A549 (cell line): ENCODE measurements at regions not wholly inside any gene's neighbourhood (a gene's known extent, or its start where the extent isn't known, plus 50 kb on each side); places are given as distances from the start of the nearest gene placed in this dataset.

Experiments used
- ATAC-seq, 2 experiments: fragments of 200-7000 bp in 1 of 2; fragments of >200 bp in 1 of 2; cut with Nextera tagmentation in 1 of 2; cut with Tn5 transposase in 1 of 2; 3 replicates each; pipeline versions ENCODE4 v1.8.0 to v1.9.1; 2018 to 2020; ENCODE audit warnings: mild to moderate bottlenecking in 1 of 2, moderate library complexity in 1 of 2
- CTCF ChIA-PET: fragments of 300-600 bp; sonication (Branson Sonifier 250); formaldehyde crosslinking; extraction: SDS; loops from one replicate; lab custom pipeline; 2021; ENCODE audit warnings: antibody characterized with exemption, inconsistent platforms; lab: Yijun Ruan, JAX
- POLR2A ChIA-PET: fragments of 350-600 bp; formaldehyde crosslinking; extraction: SDS; loops from one replicate; lab custom pipeline; 2021; ENCODE audit warnings: antibody characterized with exemption, inconsistent platforms; lab: Yijun Ruan, JAX
- DNase-seq, 2 experiments: peaks; one replicate each; pipeline versions ENCODE4 v3.0.0 to v3.0.0-alpha.2; 2011 to 2016; ENCODE audit warnings: low read depth in 1 of 2, low spot score in 1 of 2
- FAIRE-seq: peaks from 2 replicates; lab custom pipeline; 2011; peaks lifted over from hg19 to GRCh38; lab: Jason Lieb, UNC
- H3K27ac ChIP-seq, 2 experiments: fragments of >200 bp; sonication (Bioruptor Twin); formaldehyde crosslinking; 3 replicates each; pipeline ENCODE4 v1.5.1; 2016 to 2017
- H3K4me1 ChIP-seq: fragments of >200 bp; sonication (Bioruptor Twin); formaldehyde crosslinking; 3 replicates; pipeline ENCODE4 v1.6.1; 2016
- H3K4me2 ChIP-seq: fragments of >200 bp; sonication (Bioruptor Twin); formaldehyde crosslinking; 3 replicates; pipeline ENCODE4 v1.6.1; 2016
- H3K4me3 ChIP-seq: fragments of >200 bp; sonication (Bioruptor Twin); formaldehyde crosslinking; 3 replicates; pipeline ENCODE4 v1.5.1; 2016
- H3K9me3 ChIP-seq: fragments of >200 bp; sonication (Bioruptor Twin); formaldehyde crosslinking; 3 replicates; pipeline ENCODE4 v1.6.1; 2016
- BHLHE40 ChIP-seq: IDR thresholded peaks from 2 replicates; pipeline ENCODE4 v1.6.1; 2012; ENCODE audit warnings: low read depth, low read length, inconsistent platforms
- CBX2 ChIP-seq: fragments of 200-600 bp; sonication (generic); IDR thresholded peaks from 2 replicates; pipeline ENCODE4 v1.6.1; 2016; ENCODE audit warnings: low read depth, mild to moderate bottlenecking, borderline replicate concordance
- CEBPB ChIP-seq, 2 experiments: fragments of >200 bp in 1 of 2; sonication (Bioruptor Twin) in 1 of 2; formaldehyde crosslinking in 1 of 2; IDR thresholded peaks; 2 replicates each; pipeline ENCODE4 v1.6.1; 2012 to 2016
- CHD4 ChIP-seq: fragments of 200-600 bp; sonication (generic); IDR thresholded peaks from 2 replicates; pipeline ENCODE4 v1.6.1; 2016; ENCODE audit warnings: antibody characterized with exemption, mild to moderate bottlenecking, borderline replicate concordance
- EHF ChIP-seq: fragments of 250-450 bp; sonication (Bioruptor Pico); IDR thresholded peaks from 2 replicates; pipeline ENCODE4 v1.5.0; 2020; ENCODE audit warnings: mild to moderate bottlenecking
- FOSL2 ChIP-seq, 2 experiments: fragments of 450-650 bp in 1 of 2; fragments of >200 bp in 1 of 2; sonication (Bioruptor Twin) in 1 of 2; formaldehyde crosslinking; IDR thresholded peaks; 2 replicates each; pipeline versions ENCODE4 v1.5.0 to v1.6.1; 2016 to 2020; ENCODE audit warnings: mild to moderate bottlenecking in 1 of 2, moderate library complexity in 1 of 2
- HEYL ChIP-seq: fragments of 250-450 bp; sonication (Bioruptor Pico); IDR thresholded peaks from 2 replicates; pipeline ENCODE4 v1.8.0; 2021; ENCODE audit warnings: mild to moderate bottlenecking, moderate library complexity
- HOXA7 ChIP-seq: fragments of 250-450 bp; sonication (Bioruptor Pico); IDR thresholded peaks from 2 replicates; pipeline ENCODE4 v1.5.0; 2020; ENCODE audit warnings: mild to moderate bottlenecking, moderate library complexity
- HOXB5 ChIP-seq: fragments of 250-450 bp; sonication (Bioruptor Pico); IDR thresholded peaks from 2 replicates; pipeline ENCODE4 v1.5.0; 2020; ENCODE audit warnings: mild to moderate bottlenecking, moderate library complexity
- KDM1A ChIP-seq: fragments of 200-600 bp; sonication (generic); IDR thresholded peaks from 2 replicates; pipeline ENCODE4 v1.6.1; 2016; ENCODE audit warnings: low read depth, mild to moderate bottlenecking
- MYC ChIP-seq: IDR thresholded peaks from 2 replicates; pipeline ENCODE4 v1.6.1; 2012; ENCODE audit warnings: mild to moderate bottlenecking, inconsistent platforms, low read length, improper control_type of control experiment, borderline replicate concordance
- NFE2L2 ChIP-seq: fragments of 150-350 bp; conservative IDR thresholded peaks from 2 replicates; pipeline ENCODE4 v1.6.1; 2014; ENCODE audit warnings: low read length
- NPAS2 ChIP-seq: fragments of 250-450 bp; sonication (Bioruptor Pico); IDR thresholded peaks from 2 replicates; pipeline ENCODE4 v1.8.0; 2022; ENCODE audit warnings: mild to moderate bottlenecking, moderate library complexity, borderline replicate concordance
- NR3C1 ChIP-seq: fragments of >200 bp; sonication (Bioruptor Twin); formaldehyde crosslinking; IDR thresholded peaks from 3 replicates; pipeline ENCODE4 v1.6.1; 2017
- POLR2AphosphoS2 ChIP-seq: conservative IDR thresholded peaks from 2 replicates; pipeline ENCODE4 v1.6.1; 2012; ENCODE audit warnings: low read length, improper control_type of control experiment, inconsistent platforms
- RARB ChIP-seq: fragments of 250-450 bp; sonication (Bioruptor Pico); IDR thresholded peaks from 2 replicates; pipeline ENCODE4 v1.8.0; 2021; ENCODE audit warnings: mild to moderate bottlenecking, moderate library complexity
- RNF2 ChIP-seq: fragments of 200-600 bp; sonication (generic); IDR thresholded peaks from 2 replicates; pipeline ENCODE4 v1.6.1; 2016; ENCODE audit warnings: low read depth, mild to moderate bottlenecking, antibody characterized with exemption, moderate library complexity, borderline replicate concordance
- SREBF2 ChIP-seq: fragments of 450-650 bp; IDR thresholded peaks from 2 replicates; pipeline ENCODE4 v1.6.1; 2014; ENCODE audit warnings: mild to moderate bottlenecking, moderate library complexity
- TFCP2L1 ChIP-seq: fragments of 250-450 bp; sonication (Bioruptor Pico); IDR thresholded peaks from 2 replicates; pipeline ENCODE4 v1.5.0; 2021; ENCODE audit warnings: mild to moderate bottlenecking
- ZC3H11A ChIP-seq: fragments of 450-650 bp; IDR thresholded peaks from 2 replicates; pipeline ENCODE4 v1.6.1; 2014; ENCODE audit warnings: antibody characterized with exemption, mild to moderate bottlenecking
- ZSCAN20 ChIP-seq: fragments of 250-450 bp; sonication (Bioruptor Pico); IDR thresholded peaks from 2 replicates; pipeline ENCODE4 v1.8.0; 2022; ENCODE audit warnings: mild to moderate bottlenecking, moderate library complexity
- WGBS: methylation state at CpG from one replicate; pipeline ENCODE4 v1.1.6; 2017; ENCODE audit errors: missing lambda C conversion rate; 5-methylcytosine and 5-hydroxymethylcytosine counted together
- TF ChIP-seq, protein P1 (sequence below): fragments of 250-450 bp; sonication (Bioruptor Pico); IDR thresholded peaks from 2 replicates; pipeline ENCODE4 v1.5.0; 2020; ENCODE audit warnings: low read depth, mild to moderate bottlenecking, moderate library complexity
- TF ChIP-seq, protein P2 (sequence below): fragments of 150-350 bp; IDR thresholded peaks from 2 replicates; pipeline ENCODE4 v1.6.1; 2014; ENCODE audit warnings: low read depth, mild to moderate bottlenecking, low read length
- TF ChIP-seq, protein P3 (sequence below): fragments of 450-650 bp; IDR thresholded peaks from 2 replicates; pipeline ENCODE4 v1.6.1; 2014; ENCODE audit warnings: antibody characterized with exemption
- TF ChIP-seq, protein P4 (sequence below): IDR thresholded peaks from 2 replicates; pipeline ENCODE4 v1.6.1; 2012; ENCODE audit warnings: low read depth, borderline replicate concordance
- TF ChIP-seq, protein P5 (sequence below): fragments of >200 bp; sonication (Bioruptor Twin); formaldehyde crosslinking; IDR thresholded peaks from 2 replicates; pipeline ENCODE4 v1.6.1; 2016
- TF ChIP-seq, protein P6 (sequence below): fragments of 200-600 bp; sonication (generic); IDR thresholded peaks from 2 replicates; pipeline ENCODE4 v1.6.1; 2016; ENCODE audit warnings: antibody characterized with exemption, mild to moderate bottlenecking, moderate library complexity

DNA sequence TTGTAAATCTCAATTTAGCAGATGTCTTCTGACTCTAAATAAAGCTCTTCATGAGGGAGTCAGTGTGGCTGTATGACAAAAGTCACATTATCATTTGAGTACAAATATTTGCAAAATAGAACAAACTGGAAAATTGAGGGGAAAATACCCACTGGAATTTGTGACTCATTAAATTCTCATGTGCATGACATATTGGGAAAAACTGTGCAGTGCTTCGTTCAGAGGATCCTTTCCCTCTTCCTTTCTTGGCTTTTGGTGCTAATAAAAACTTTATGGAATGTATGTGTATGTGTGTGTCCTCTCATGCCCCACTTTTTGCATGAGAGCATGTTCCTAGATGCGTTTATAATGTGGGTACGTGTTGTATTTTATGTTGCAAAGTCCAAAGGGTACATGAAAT lies 267.8 kb downstream of the KTN1 start:
- ATAC-seq: peak in 1 of 2 experiments; percentile 42; a peak in 1 of 6 replicates
- Histone ChIP-seq H3K4me3 (no peak overlapping the region), H3K27ac (no peak overlapping the region; a peak in 1 of 6 replicates), H3K9me3 (no peaks in the 10 kb centered on the region), H3K4me1 (peaks cover 24% of the 10 kb centered on the region; the same call in 2 of the 3 replicates), H3K4me2 (peak overlapping the region; percentile 24)
- POLR2A ChIA-PET: no interaction called here
- TF ChIP-seq FOSL2 (IDR thresholded peaks at IDR 0.05) (no peak), FOSL2 (CRISPR knock-in tag; IDR thresholded peaks at IDR 0.05) (peak; percentile 49), HOXB5 (CRISPR knock-in tag) (no peak)
- 33% methylated on average over 3 of the region's 3 CpGs for WGBS
- CTCF ChIA-PET: interaction anchor here (1.3 kb wide), 1 partner anchor 493 kb away, joined by 3 read pairs; no protein-coding TSS in a partner anchor
- FAIRE-seq: no peak
- DNase-seq: no peak

DNA sequence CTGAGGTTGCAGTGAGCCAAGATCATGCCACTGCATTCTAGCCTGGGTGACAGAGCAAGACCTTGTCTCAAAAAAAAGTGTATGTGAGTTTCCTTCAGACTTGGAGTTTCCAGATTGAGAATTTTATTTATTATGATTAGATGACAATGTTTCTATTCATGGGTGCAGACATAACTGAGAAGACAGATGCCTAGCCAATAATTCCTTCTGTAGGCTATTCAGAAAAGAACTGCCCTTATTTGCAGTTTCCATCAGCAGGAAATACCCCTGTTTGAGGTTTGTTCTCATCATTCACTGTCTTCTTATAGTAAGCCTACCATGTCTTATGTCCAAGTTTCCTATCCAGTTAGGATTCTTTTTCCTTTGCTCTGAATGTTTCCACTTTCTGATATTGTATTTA lies 269.0 kb downstream of the KTN1 start:
- no peak overlapping the region for H3K4me3 ChIP-seq
- H3K27ac ChIP-seq: no peak overlapping the region
- H3K9me3 ChIP-seq: no peaks in the 10 kb centered on the region
- ChIA-PET POLR2A (no interaction called here), CTCF (no interaction called here)
- peaks cover 24% of the 10 kb centered on the region; the same call in 2 of the 3 replicates for H3K4me1 ChIP-seq
- no peak for TF ChIP-seq NPAS2 (CRISPR knock-in tag)
- no peak for TF ChIP-seq KDM1A
- no peak for TF ChIP-seq SREBF2
- no peak for TF ChIP-seq ZSCAN20
- TF ChIP-seq CBX2: no peak
- TF ChIP-seq, protein P1, sequence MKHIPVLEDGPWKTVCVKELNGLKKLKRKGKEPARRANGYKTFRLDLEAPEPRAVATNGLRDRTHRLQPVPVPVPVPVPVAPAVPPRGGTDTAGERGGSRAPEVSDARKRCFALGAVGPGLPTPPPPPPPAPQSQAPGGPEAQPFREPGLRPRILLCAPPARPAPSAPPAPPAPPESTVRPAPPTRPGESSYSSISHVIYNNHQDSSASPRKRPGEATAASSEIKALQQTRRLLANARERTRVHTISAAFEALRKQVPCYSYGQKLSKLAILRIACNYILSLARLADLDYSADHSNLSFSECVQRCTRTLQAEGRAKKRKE (CRISPR knock-in tag): no peak
- no peak for TF ChIP-seq POLR2AphosphoS2
- no peak for TF ChIP-seq RNF2
- no peak for TF ChIP-seq EHF (CRISPR knock-in tag)
- no peak for TF ChIP-seq CHD4
- TF ChIP-seq ZC3H11A: no peak
- TF ChIP-seq FOSL2 (IDR thresholded peaks at IDR 0.05): no peak
- TF ChIP-seq FOSL2 (CRISPR knock-in tag; IDR thresholded peaks at IDR 0.05): no peak
- no peak for TF ChIP-seq CEBPB (IDR thresholded peaks at IDR 0.05)
- TF ChIP-seq, protein P2, sequence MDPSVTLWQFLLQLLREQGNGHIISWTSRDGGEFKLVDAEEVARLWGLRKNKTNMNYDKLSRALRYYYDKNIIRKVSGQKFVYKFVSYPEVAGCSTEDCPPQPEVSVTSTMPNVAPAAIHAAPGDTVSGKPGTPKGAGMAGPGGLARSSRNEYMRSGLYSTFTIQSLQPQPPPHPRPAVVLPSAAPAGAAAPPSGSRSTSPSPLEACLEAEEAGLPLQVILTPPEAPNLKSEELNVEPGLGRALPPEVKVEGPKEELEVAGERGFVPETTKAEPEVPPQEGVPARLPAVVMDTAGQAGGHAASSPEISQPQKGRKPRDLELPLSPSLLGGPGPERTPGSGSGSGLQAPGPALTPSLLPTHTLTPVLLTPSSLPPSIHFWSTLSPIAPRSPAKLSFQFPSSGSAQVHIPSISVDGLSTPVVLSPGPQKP: no peak
- no peak for TF ChIP-seq TFCP2L1 (CRISPR knock-in tag)
- TF ChIP-seq, protein P3, sequence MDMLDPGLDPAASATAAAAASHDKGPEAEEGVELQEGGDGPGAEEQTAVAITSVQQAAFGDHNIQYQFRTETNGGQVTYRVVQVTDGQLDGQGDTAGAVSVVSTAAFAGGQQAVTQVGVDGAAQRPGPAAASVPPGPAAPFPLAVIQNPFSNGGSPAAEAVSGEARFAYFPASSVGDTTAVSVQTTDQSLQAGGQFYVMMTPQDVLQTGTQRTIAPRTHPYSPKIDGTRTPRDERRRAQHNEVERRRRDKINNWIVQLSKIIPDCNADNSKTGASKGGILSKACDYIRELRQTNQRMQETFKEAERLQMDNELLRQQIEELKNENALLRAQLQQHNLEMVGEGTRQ: no peak
- no peak for TF ChIP-seq RARB (CRISPR knock-in tag)
- TF ChIP-seq HOXA7 (CRISPR knock-in tag): no peak
- TF ChIP-seq NFE2L2: no peak
- ATAC-seq: no peak
- no peak for DNase-seq
- FAIRE-seq: no peak
- H3K4me2 ChIP-seq: no peak overlapping the region

DNA sequence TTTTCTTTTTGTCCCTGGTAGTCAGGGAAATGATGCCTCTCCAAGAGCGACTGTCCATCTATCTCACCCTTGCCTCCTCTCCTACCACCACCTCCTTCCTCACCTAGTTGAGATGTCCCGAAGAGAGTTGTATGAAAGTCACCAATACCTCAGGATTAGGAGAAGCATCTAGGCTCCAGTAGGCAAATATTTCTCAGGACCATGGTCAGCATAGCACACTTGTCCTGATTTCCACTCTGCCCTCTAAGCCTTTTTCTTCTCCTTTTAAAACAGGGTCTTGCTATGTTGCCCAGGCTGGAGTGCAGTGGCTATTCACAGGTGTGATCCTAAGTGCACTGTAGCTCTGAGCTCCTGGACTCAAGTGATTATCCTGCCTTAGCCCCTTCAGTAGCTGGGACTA lies 268.4 kb upstream of the PELI2 start:
- DNase-seq (no peak), ATAC-seq (no peak), FAIRE-seq (no peak)
- TF ChIP-seq RARB (CRISPR knock-in tag): no peak
- TF ChIP-seq, protein P4, sequence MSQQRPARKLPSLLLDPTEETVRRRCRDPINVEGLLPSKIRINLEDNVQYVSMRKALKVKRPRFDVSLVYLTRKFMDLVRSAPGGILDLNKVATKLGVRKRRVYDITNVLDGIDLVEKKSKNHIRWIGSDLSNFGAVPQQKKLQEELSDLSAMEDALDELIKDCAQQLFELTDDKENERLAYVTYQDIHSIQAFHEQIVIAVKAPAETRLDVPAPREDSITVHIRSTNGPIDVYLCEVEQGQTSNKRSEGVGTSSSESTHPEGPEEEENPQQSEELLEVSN: no peak
- TF ChIP-seq NR3C1: no peak
- TF ChIP-seq BHLHE40: no peak
- TF ChIP-seq, protein P5, sequence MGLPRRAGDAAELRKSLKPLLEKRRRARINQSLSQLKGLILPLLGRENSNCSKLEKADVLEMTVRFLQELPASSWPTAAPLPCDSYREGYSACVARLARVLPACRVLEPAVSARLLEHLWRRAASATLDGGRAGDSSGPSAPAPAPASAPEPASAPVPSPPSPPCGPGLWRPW: no peak
- no peak for TF ChIP-seq MYC
- TF ChIP-seq, protein P6, sequence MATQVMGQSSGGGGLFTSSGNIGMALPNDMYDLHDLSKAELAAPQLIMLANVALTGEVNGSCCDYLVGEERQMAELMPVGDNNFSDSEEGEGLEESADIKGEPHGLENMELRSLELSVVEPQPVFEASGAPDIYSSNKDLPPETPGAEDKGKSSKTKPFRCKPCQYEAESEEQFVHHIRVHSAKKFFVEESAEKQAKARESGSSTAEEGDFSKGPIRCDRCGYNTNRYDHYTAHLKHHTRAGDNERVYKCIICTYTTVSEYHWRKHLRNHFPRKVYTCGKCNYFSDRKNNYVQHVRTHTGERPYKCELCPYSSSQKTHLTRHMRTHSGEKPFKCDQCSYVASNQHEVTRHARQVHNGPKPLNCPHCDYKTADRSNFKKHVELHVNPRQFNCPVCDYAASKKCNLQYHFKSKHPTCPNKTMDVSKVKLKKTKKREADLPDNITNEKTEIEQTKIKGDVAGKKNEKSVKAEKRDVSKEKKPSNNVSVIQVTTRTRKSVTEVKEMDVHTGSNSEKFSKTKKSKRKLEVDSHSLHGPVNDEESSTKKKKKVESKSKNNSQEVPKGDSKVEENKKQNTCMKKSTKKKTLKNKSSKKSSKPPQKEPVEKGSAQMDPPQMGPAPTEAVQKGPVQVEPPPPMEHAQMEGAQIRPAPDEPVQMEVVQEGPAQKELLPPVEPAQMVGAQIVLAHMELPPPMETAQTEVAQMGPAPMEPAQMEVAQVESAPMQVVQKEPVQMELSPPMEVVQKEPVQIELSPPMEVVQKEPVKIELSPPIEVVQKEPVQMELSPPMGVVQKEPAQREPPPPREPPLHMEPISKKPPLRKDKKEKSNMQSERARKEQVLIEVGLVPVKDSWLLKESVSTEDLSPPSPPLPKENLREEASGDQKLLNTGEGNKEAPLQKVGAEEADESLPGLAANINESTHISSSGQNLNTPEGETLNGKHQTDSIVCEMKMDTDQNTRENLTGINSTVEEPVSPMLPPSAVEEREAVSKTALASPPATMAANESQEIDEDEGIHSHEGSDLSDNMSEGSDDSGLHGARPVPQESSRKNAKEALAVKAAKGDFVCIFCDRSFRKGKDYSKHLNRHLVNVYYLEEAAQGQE: peak; percentile 58
- TF ChIP-seq HEYL (CRISPR knock-in tag): no peak
- Histone ChIP-seq H3K27ac (no peak overlapping the region), H3K4me2 (no peak overlapping the region), H3K4me1 (peaks cover 24% of the 10 kb centered on the region; the same call in 2 of the 3 replicates), H3K9me3 (no peaks in the 10 kb centered on the region), H3K4me3 (no peak overlapping the region)
- WGBS: 83% methylated on average over 2 of the region's 2 CpGs
- ChIA-PET CTCF (interaction anchor here (0.9 kb wide), 1 partner anchor 491 kb away, joined by 3 read pairs; no protein-coding TSS in a partner anchor), POLR2A (no interaction called here)
